HG03571 (cell line): ENCODE measurements at regions not wholly inside any gene's neighbourhood (a gene's known extent, or its start where the extent isn't known, plus 50 kb on each side); places are given as distances from the start of the nearest gene placed in this dataset.

Experiments
- ATAC-seq: cut with Tn5 transposase; IDR thresholded peaks from one replicate; pipeline ENCODE4 v1.9.1; 2021; ENCODE audit not compliant: unreplicated experiment

- no peak for ATAC-seq
Measured at GRCh38 chr12:78483767-78484315, 380.7 kb upstream of the SYT1 start.

- no peak for ATAC-seq
Measured at GRCh38 chr12:78489990-78490389, 374.6 kb upstream of the SYT1 start.

- ATAC-seq, result no peak
Measured at GRCh38 chr12:78490861-78491260, 373.7 kb upstream of the SYT1 start.

- ATAC-seq, result no peak
Measured at GRCh38 chr12:78494911-78495310, 369.7 kb upstream of the SYT1 start.

- ATAC-seq, result no peak
Measured at GRCh38 chr12:78501825-78502224, 362.7 kb upstream of the SYT1 start.

- no peak for ATAC-seq
Measured at GRCh38 chr12:78519422-78519821, 345.2 kb upstream of the SYT1 start.

- no peak for ATAC-seq
Measured at GRCh38 chr12:78530100-78530765, 334.3 kb upstream of the SYT1 start.

GRCh38 chr12:78531831-78532458 is 332.6 kb upstream of the SYT1 start:
- ATAC-seq, result no peak

- no peak for ATAC-seq
Measured at GRCh38 chr12:78534311-78534710, 330.3 kb upstream of the SYT1 start.

GRCh38 chr12:78540606-78541336 is 323.8 kb upstream of the SYT1 start:
- no peak for ATAC-seq

GRCh38 chr12:78550831-78551230 is 313.7 kb upstream of the SYT1 start:
- no peak for ATAC-seq

- no peak for ATAC-seq
Measured at GRCh38 chr12:78555802-78556201, 308.8 kb upstream of the SYT1 start.

GRCh38 chr12:78556651-78557050 is 307.9 kb upstream of the SYT1 start:
- ATAC-seq, result no peak

- ATAC-seq, result no peak
Measured at GRCh38 chr12:78559416-78559815, 305.2 kb upstream of the SYT1 start.

- no peak for ATAC-seq
Measured at GRCh38 chr12:78559886-78560285, 304.7 kb upstream of the SYT1 start.

GRCh38 chr12:78560633-78561032 is 303.9 kb upstream of the SYT1 start:
- no peak for ATAC-seq

- ATAC-seq, result no peak
Measured at GRCh38 chr12:78562368-78563205, 302.0 kb upstream of the SYT1 start.

- ATAC-seq, result no peak
Measured at GRCh38 chr12:78563826-78564225, 300.7 kb upstream of the SYT1 start.

- no peak for ATAC-seq
Measured at GRCh38 chr12:78566456-78566855, 298.1 kb upstream of the SYT1 start.

- ATAC-seq, result no peak
Measured at GRCh38 chr12:78568321-78569020, 296.1 kb upstream of the SYT1 start.
